GM12878 (cell line): ENCODE measurements at regions not wholly inside any gene's neighbourhood (a gene's known extent, or its start where the extent isn't known, plus 50 kb on each side); places are given as distances from the start of the nearest gene placed in this dataset.

Experiments
- ATAC-seq: fragments of 200-7000 bp; cut with Tn5 transposase; 3 replicates; pipeline ENCODE4 v1.9.1; 2020; ENCODE audit warnings: mild to moderate bottlenecking, moderate library complexity
- BruUV-seq: library from RNA; stranded (reverse); fragments of 400-500 nt; replicated peaks from 2 replicates; lab custom pipeline; 2021; lab: Mats Ljungman, UMichigan
- CTCF ChIA-PET: fragments of 300-600 bp; sonication (Branson Sonifier 250); formaldehyde crosslinking; extraction: SDS; loops from one replicate; lab custom pipeline; 2021; ENCODE audit warnings: inconsistent platforms; lab: Yijun Ruan, JAX
- POLR2A ChIA-PET: fragments of 350-600 bp; formaldehyde crosslinking; extraction: SDS; loops from one replicate; lab custom pipeline; 2021; ENCODE audit warnings: inconsistent platforms; lab: Charles Lee
- RAD21 ChIA-PET: fragments of 300-600 bp; sonication (Branson Sonifier 250); formaldehyde crosslinking; loops from one replicate; lab custom pipeline; 2023; ENCODE audit warnings: antibody characterized with exemption; ENCODE audit not compliant: unreplicated experiment; lab: Charles Lee
- SMC1A ChIA-PET: fragments of 300-600 bp; sonication (Branson Sonifier 250); formaldehyde crosslinking; loops from one replicate; lab custom pipeline; 2023; ENCODE audit not compliant: unreplicated experiment, uncharacterized antibody; lab: Charles Lee
- DNase-seq: peaks from one replicate; pipeline ENCODE4 v3.0.0-alpha.2; 2011; ENCODE audit warnings: low read depth, low spot score
- FAIRE-seq: peaks from 3 replicates; lab custom pipeline; 2011; peaks lifted over from hg19 to GRCh38; lab: Jason Lieb, UNC
- H2AFZ ChIP-seq: 2 replicates; pipeline ENCODE4 v1.6.0; 2011; ENCODE audit warnings: low read depth, low read length, control low read depth; ENCODE audit not compliant: control insufficient read depth
- H3K27ac ChIP-seq: 2 replicates; pipeline ENCODE4 v1.5.1; 2011; ENCODE audit warnings: control low read depth; ENCODE audit not compliant: control insufficient read depth, insufficient read depth
- H3K27me3 ChIP-seq, 2 experiments: replicated peaks in 1 of 2; 2 replicates each; pipeline versions ENCODE4 v1.6.0 to v1.6.1; 2011; ENCODE audit warnings: low read length in 1 of 2; ENCODE audit not compliant: control insufficient read depth in 2 of 2, insufficient read depth in 2 of 2
- H3K36me3 ChIP-seq, 2 experiments: 2 replicates each; pipeline ENCODE4 v1.5.1; 2011; ENCODE audit warnings: low read length in 1 of 2; ENCODE audit not compliant: control insufficient read depth in 2 of 2, insufficient read depth in 2 of 2
- H3K4me1 ChIP-seq: 2 replicates; pipeline ENCODE4 v1.6.1; 2011; ENCODE audit warnings: mild to moderate bottlenecking, low read length, moderate library complexity, mixed read lengths; ENCODE audit not compliant: control insufficient read depth, insufficient read depth
- H3K4me2 ChIP-seq: 2 replicates; pipeline ENCODE4 v1.6.0; 2011; ENCODE audit warnings: control low read depth; ENCODE audit not compliant: control insufficient read depth, insufficient read depth
- H3K4me3 ChIP-seq: fragments of 200-600 bp; sonication (generic); 2 replicates; pipeline ENCODE4 v1.5.1; 2016
- H3K79me2 ChIP-seq: 2 replicates; pipeline ENCODE4 v1.6.0; 2011; ENCODE audit warnings: low read length; ENCODE audit not compliant: control insufficient read depth, insufficient read depth
- H3K9ac ChIP-seq: 2 replicates; pipeline ENCODE4 v1.8.0; 2011; ENCODE audit warnings: low read length, control low read depth, mixed read lengths; ENCODE audit not compliant: control insufficient read depth, insufficient read depth
- H3K9me3 ChIP-seq: replicated peaks from 3 replicates; pipeline ENCODE4 v1.5.1; 2011; ENCODE audit warnings: mild to moderate bottlenecking, low read length; ENCODE audit not compliant: control insufficient read depth, insufficient read depth
- H4K20me1 ChIP-seq: 2 replicates; pipeline ENCODE4 v1.6.0; 2011; ENCODE audit not compliant: control insufficient read depth, insufficient read depth
- CREM ChIP-seq: IDR thresholded peaks from 2 replicates; pipeline ENCODE4 v1.6.1; 2014; ENCODE audit warnings: antibody characterized with exemption, low read depth
- IKZF1 ChIP-seq: fragments of 450-650 bp; conservative IDR thresholded peaks from 2 replicates; pipeline ENCODE4 v1.6.1; 2017; ENCODE audit warnings: antibody characterized with exemption, mild to moderate bottlenecking
- MYB ChIP-seq: fragments of 150-350 bp; IDR thresholded peaks from 2 replicates; pipeline ENCODE4 v1.6.1; 2014; ENCODE audit warnings: mild to moderate bottlenecking, low read depth, low read length, borderline replicate concordance
- YBX1 ChIP-seq: fragments of 450-650 bp; IDR thresholded peaks from 2 replicates; pipeline ENCODE4 v1.6.1; 2016; ENCODE audit warnings: antibody characterized with exemption
- ZNF24 ChIP-seq: fragments of 450-650 bp; IDR thresholded peaks from 2 replicates; pipeline ENCODE4 v1.6.1; 2017; ENCODE audit warnings: antibody characterized with exemption, mild to moderate bottlenecking
- ZNF274 ChIP-seq: IDR thresholded peaks from one replicate; pipeline ENCODE4 v1.8.0; 2011; ENCODE audit not compliant: insufficient read length, insufficient read depth
- ZNF592 ChIP-seq: fragments of 450-650 bp; IDR thresholded peaks from 2 replicates; pipeline ENCODE4 v1.6.1; 2017; ENCODE audit warnings: mild to moderate bottlenecking, moderate library complexity
- ZNF622 ChIP-seq: fragments of 450-650 bp; IDR thresholded peaks from 2 replicates; pipeline ENCODE4 v1.6.1; 2017; ENCODE audit warnings: mild to moderate bottlenecking, inconsistent platforms
- ZSCAN29 ChIP-seq: fragments of 450-650 bp; IDR thresholded peaks from 2 replicates; pipeline ENCODE4 v1.6.1; 2017; ENCODE audit warnings: mild to moderate bottlenecking, moderate library complexity
- WGBS: methylation state at CpG from one replicate; pipeline ENCODE4 v1.1.6; 2016; ENCODE audit warnings: low lambda C conversion rate; ENCODE audit not compliant: insufficient replicate concordance, insufficient coverage; ENCODE audit errors: missing lambda C conversion rate; 5-methylcytosine and 5-hydroxymethylcytosine counted together
- in situ Hi-C: fragments of 300-500 bp; cut with MboI; formaldehyde crosslinking; loops from 9 replicates; pipeline ENCODE4 v1.14.3; 2018; ENCODE audit warnings: mixed read lengths
- intact Hi-C: fragments of 100-400 bp; cut with micrococcal nuclease; formaldehyde crosslinking; loops from one replicate; pipeline ENCODE4 v1.14.2; 2022; ENCODE audit not compliant: unreplicated experiment
- TF ChIP-seq, protein P1 (sequence below): fragments of 450-650 bp; IDR thresholded peaks from 2 replicates; pipeline ENCODE4 v1.6.1; 2016; ENCODE audit warnings: mild to moderate bottlenecking
- TF ChIP-seq, protein P2 (sequence below): IDR thresholded peaks from 2 replicates; pipeline ENCODE4 v1.6.1; 2012; ENCODE audit warnings: low read length, inconsistent platforms
- TF ChIP-seq, protein P3 (sequence below): fragments of 450-650 bp; IDR thresholded peaks from 2 replicates; pipeline ENCODE4 v1.6.1; 2016; ENCODE audit warnings: mild to moderate bottlenecking

GRCh38 chr2:64828261-64828660, 160.9 kb upstream of the SLC1A4 start:
- TF ChIP-seq ZNF24 (no peak), CREM (no peak), ZNF592 (no peak), ZNF622 (no peak), IKZF1 (no peak), MYB (no peak), YBX1 (no peak), ZSCAN29 (no peak), ZNF274 (no peak)
- TF ChIP-seq, protein P1, sequence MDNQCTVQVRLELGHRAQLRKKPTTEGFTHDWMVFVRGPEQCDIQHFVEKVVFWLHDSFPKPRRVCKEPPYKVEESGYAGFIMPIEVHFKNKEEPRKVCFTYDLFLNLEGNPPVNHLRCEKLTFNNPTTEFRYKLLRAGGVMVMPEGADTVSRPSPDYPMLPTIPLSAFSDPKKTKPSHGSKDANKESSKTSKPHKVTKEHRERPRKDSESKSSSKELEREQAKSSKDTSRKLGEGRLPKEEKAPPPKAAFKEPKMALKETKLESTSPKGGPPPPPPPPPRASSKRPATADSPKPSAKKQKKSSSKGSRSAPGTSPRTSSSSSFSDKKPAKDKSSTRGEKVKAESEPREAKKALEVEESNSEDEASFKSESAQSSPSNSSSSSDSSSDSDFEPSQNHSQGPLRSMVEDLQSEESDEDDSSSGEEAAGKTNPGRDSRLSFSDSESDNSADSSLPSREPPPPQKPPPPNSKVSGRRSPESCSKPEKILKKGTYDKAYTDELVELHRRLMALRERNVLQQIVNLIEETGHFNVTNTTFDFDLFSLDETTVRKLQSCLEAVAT: no peak
- TF ChIP-seq, protein P2, sequence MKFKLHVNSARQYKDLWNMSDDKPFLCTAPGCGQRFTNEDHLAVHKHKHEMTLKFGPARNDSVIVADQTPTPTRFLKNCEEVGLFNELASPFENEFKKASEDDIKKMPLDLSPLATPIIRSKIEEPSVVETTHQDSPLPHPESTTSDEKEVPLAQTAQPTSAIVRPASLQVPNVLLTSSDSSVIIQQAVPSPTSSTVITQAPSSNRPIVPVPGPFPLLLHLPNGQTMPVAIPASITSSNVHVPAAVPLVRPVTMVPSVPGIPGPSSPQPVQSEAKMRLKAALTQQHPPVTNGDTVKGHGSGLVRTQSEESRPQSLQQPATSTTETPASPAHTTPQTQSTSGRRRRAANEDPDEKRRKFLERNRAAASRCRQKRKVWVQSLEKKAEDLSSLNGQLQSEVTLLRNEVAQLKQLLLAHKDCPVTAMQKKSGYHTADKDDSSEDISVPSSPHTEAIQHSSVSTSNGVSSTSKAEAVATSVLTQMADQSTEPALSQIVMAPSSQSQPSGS: no peak
- TF ChIP-seq, protein P3, sequence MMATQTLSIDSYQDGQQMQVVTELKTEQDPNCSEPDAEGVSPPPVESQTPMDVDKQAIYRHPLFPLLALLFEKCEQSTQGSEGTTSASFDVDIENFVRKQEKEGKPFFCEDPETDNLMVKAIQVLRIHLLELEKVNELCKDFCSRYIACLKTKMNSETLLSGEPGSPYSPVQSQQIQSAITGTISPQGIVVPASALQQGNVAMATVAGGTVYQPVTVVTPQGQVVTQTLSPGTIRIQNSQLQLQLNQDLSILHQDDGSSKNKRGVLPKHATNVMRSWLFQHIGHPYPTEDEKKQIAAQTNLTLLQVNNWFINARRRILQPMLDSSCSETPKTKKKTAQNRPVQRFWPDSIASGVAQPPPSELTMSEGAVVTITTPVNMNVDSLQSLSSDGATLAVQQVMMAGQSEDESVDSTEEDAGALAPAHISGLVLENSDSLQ: no peak
- TF ChIP-seq, all 136 proteins: peak for 0
- intact Hi-C loops (no loop called here), in situ Hi-C loops (no loop called here)
- ChIA-PET RAD21 (interaction anchor here (0.5 to 7.8 kb wide), 3 partner anchors 13 to 212 kb away, joined by 3 to 65 read pairs (median 3); partner anchors contain the start of gene SERTAD2), CTCF (interaction anchor here (0.8 to 1.2 kb wide), 3 partner anchors 11 to 77 kb away, joined by 3 to 4 read pairs (median 3); no protein-coding TSS in a partner anchor), POLR2A (interaction anchor here (0.6 to 1.2 kb wide), 4 partner anchors 35 to 498 kb away, joined by 3 to 6 read pairs (median 4); no protein-coding TSS in a partner anchor), SMC1A (interaction anchor here (0.5 to 5.2 kb wide), 4 partner anchors 8 to 241 kb away, joined by 3 to 37 read pairs (median 12); no protein-coding TSS in a partner anchor)
- 100% methylated on average over 1 of the region's 1 CpG for WGBS
- FAIRE-seq (no peak), DNase-seq (no peak), ATAC-seq (no peak)
- H3K4me2 ChIP-seq: no peak overlapping the region
- H4K20me1 ChIP-seq: no peaks in the 10 kb centered on the region
- H3K27me3 ChIP-seq: no peaks in the 10 kb centered on the region
- peaks cover 2% of the 10 kb centered on the region; the same call in 1 of the 3 replicates for H3K9me3 ChIP-seq
- no peaks in the 10 kb centered on the region for H3K79me2 ChIP-seq
- no peak overlapping the region for H3K27ac ChIP-seq
- peaks cover 15% of the 10 kb centered on the region for H3K4me1 ChIP-seq
- no peaks in the 10 kb centered on the region for H3K36me3 ChIP-seq
- H3K9ac ChIP-seq: no peak overlapping the region
- no TSS peak for BruUV-seq
- no peak overlapping the region for H3K4me3 ChIP-seq
- no peak overlapping the region for H2AFZ ChIP-seq
